ENCODE measurements at regions not wholly inside any gene's neighbourhood (a gene's known extent, or its start where the extent isn't known, plus 50 kb on each side); places are given as distances from the start of the nearest gene placed in this dataset.

DNA sequence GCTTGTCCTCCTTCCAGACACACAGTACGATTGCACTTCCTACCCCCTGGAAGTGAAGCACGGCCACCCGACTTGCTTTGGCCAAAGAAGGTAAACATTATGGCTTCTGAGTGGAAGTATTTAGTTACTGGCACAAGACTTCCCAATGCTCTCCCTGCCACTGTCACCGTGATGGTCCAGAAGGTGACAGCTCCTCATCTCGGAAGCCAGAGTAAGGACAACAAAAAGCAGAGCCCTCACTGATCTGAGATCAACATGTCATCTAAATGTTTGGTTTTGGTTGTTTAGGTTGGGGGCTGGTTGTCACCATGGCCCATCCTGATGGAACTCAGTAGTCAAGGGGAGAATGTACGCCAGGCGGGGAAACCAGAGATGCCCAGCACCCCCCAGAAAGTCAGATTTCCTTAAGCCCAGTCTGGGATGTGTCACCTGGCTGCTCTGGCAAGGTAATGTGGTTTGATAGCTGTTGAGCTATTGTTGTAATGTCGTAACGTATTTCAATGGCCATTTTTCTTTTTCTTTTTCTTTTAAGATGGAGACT is 170.1 kb upstream of the ZNF536 start:
- Histone ChIP-seq H3K27me3 (ENCODE audit: control insufficient read depth in 4 of 4, insufficient read depth in 4 of 4, low read length in 3 of 4) (no peaks in the 10 kb centered on the region), H3K4me1 (ENCODE audit: control insufficient read depth in 4 of 4, insufficient read depth in 4 of 4, low read length in 3 of 4) (no peaks in the 10 kb centered on the region), H3K27ac (ENCODE audit: low read depth in 1 of 2, low read length in 2 of 2) (no peak overlapping the region), H3K4me3 (ENCODE audit: low read depth in 1 of 3, low read length in 3 of 3) (no peak overlapping the region), H3K9ac (ENCODE audit: low read depth in 1 of 2, low read length in 2 of 2) (no peak overlapping the region), H3K36me3 (ENCODE audit: control insufficient read depth in 4 of 4, insufficient read depth in 3 of 4, low read depth in 1 of 4, low read length in 3 of 4) (no peaks in the 10 kb centered on the region), H3K9me3 (ENCODE audit: control insufficient read depth in 4 of 4, low read length in 3 of 4) (peaks cover under 1 to 3% (median 2%) of the 10 kb centered on the region in 4 donors)
- 83% methylated on average over 9 of the region's 9 CpGs for WGBS
- no peak for TF ChIP-seq GABPA (IDR thresholded peaks at IDR 0.05 in 1 of 2, conservative IDR thresholded peaks at IDR 0.05 in 1 of 2)
- TF ChIP-seq SP1 (IDR thresholded peaks at IDR 0.05), result no peak
- TF ChIP-seq HNF4G (IDR thresholded peaks at IDR 0.05), result no peak
- TF ChIP-seq, protein P1, sequence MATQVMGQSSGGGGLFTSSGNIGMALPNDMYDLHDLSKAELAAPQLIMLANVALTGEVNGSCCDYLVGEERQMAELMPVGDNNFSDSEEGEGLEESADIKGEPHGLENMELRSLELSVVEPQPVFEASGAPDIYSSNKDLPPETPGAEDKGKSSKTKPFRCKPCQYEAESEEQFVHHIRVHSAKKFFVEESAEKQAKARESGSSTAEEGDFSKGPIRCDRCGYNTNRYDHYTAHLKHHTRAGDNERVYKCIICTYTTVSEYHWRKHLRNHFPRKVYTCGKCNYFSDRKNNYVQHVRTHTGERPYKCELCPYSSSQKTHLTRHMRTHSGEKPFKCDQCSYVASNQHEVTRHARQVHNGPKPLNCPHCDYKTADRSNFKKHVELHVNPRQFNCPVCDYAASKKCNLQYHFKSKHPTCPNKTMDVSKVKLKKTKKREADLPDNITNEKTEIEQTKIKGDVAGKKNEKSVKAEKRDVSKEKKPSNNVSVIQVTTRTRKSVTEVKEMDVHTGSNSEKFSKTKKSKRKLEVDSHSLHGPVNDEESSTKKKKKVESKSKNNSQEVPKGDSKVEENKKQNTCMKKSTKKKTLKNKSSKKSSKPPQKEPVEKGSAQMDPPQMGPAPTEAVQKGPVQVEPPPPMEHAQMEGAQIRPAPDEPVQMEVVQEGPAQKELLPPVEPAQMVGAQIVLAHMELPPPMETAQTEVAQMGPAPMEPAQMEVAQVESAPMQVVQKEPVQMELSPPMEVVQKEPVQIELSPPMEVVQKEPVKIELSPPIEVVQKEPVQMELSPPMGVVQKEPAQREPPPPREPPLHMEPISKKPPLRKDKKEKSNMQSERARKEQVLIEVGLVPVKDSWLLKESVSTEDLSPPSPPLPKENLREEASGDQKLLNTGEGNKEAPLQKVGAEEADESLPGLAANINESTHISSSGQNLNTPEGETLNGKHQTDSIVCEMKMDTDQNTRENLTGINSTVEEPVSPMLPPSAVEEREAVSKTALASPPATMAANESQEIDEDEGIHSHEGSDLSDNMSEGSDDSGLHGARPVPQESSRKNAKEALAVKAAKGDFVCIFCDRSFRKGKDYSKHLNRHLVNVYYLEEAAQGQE (IDR thresholded peaks at IDR 0.05), result no peak
- TF ChIP-seq, protein P2, sequence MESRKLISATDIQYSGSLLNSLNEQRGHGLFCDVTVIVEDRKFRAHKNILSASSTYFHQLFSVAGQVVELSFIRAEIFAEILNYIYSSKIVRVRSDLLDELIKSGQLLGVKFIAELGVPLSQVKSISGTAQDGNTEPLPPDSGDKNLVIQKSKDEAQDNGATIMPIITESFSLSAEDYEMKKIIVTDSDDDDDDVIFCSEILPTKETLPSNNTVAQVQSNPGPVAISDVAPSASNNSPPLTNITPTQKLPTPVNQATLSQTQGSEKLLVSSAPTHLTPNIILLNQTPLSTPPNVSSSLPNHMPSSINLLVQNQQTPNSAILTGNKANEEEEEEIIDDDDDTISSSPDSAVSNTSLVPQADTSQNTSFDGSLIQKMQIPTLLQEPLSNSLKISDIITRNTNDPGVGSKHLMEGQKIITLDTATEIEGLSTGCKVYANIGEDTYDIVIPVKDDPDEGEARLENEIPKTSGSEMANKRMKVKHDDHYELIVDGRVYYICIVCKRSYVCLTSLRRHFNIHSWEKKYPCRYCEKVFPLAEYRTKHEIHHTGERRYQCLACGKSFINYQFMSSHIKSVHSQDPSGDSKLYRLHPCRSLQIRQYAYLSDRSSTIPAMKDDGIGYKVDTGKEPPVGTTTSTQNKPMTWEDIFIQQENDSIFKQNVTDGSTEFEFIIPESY (IDR thresholded peaks at IDR 0.05), result no peak
- TF ChIP-seq, protein P3, sequence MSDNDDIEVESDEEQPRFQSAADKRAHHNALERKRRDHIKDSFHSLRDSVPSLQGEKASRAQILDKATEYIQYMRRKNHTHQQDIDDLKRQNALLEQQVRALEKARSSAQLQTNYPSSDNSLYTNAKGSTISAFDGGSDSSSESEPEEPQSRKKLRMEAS (IDR thresholded peaks at IDR 0.05), result no peak
- TF ChIP-seq, protein P4, sequence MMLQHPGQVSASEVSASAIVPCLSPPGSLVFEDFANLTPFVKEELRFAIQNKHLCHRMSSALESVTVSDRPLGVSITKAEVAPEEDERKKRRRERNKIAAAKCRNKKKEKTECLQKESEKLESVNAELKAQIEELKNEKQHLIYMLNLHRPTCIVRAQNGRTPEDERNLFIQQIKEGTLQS (IDR thresholded peaks at IDR 0.05), result no peak
- TF ChIP-seq TAF1 (conservative IDR thresholded peaks at IDR 0.05), result no peak
- TF ChIP-seq YY1 (IDR thresholded peaks at IDR 0.05), result no peak
- TF ChIP-seq FOXA2 (IDR thresholded peaks at IDR 0.05), result no peak
- TF ChIP-seq JUND (IDR thresholded peaks at IDR 0.05), result no peak
- no peak for TF ChIP-seq RAD21 (IDR thresholded peaks at IDR 0.05)
- TF ChIP-seq HNF4A (conservative IDR thresholded peaks at IDR 0.05), result no peak
- no peak for TF ChIP-seq EGR1 (IDR thresholded peaks at IDR 0.05; ENCODE audit: low read depth in 2 of 2)
- TF ChIP-seq FOXA1 (IDR thresholded peaks at IDR 0.05), result no peak
- TF ChIP-seq, protein P5, sequence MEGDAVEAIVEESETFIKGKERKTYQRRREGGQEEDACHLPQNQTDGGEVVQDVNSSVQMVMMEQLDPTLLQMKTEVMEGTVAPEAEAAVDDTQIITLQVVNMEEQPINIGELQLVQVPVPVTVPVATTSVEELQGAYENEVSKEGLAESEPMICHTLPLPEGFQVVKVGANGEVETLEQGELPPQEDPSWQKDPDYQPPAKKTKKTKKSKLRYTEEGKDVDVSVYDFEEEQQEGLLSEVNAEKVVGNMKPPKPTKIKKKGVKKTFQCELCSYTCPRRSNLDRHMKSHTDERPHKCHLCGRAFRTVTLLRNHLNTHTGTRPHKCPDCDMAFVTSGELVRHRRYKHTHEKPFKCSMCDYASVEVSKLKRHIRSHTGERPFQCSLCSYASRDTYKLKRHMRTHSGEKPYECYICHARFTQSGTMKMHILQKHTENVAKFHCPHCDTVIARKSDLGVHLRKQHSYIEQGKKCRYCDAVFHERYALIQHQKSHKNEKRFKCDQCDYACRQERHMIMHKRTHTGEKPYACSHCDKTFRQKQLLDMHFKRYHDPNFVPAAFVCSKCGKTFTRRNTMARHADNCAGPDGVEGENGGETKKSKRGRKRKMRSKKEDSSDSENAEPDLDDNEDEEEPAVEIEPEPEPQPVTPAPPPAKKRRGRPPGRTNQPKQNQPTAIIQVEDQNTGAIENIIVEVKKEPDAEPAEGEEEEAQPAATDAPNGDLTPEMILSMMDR (IDR thresholded peaks at IDR 0.05; ENCODE audit: low read depth, low read length, missing input control), result no peak
- TF ChIP-seq RXRA (IDR thresholded peaks at IDR 0.05), result no peak
- TF ChIP-seq NR2F2 (IDR thresholded peaks at IDR 0.05), result no peak
- DNase-seq (ENCODE audit: low spot score), result no peak

Measured in liver (tissue), 8 donors.